HL-60 (cell line): ENCODE measurements at regions not wholly inside any gene's neighbourhood (a gene's known extent, or its start where the extent isn't known, plus 50 kb on each side); places are given as distances from the start of the nearest gene placed in this dataset.
"Not testable (repeated sequence)": the region's sequence is repeated elsewhere in the genome, so short reads cannot be mapped to it uniquely, and the experiment has no call there.

Source experiments
- DNase-seq, 2 experiments: peaks; one replicate each; pipeline ENCODE4 v3.0.0-alpha.2; 2010 to 2020; ENCODE audit warnings: low read depth in 1 of 2, low spot score in 1 of 2
- H3K27ac ChIP-seq: fragments of 250-450 bp; sonication (Bioruptor Pico); replicated peaks from 2 replicates; pipeline ENCODE4 v1.5.1; 2020; ENCODE audit warnings: mild to moderate bottlenecking, moderate library complexity
- H3K27me3 ChIP-seq: fragments of 250-450 bp; sonication (Bioruptor Pico); 2 replicates; pipeline ENCODE4 v1.5.1; 2021; ENCODE audit warnings: mild to moderate bottlenecking, moderate library complexity; ENCODE audit not compliant: insufficient read depth, poor library complexity, severe bottlenecking
- H3K4me3 ChIP-seq: replicated peaks from 2 replicates; pipeline ENCODE4 v1.5.1; 2011; ENCODE audit warnings: mild to moderate bottlenecking, control low read depth, low read length; ENCODE audit not compliant: insufficient read depth
- GABPA ChIP-seq: IDR thresholded peaks from 2 replicates; pipeline ENCODE4 v1.6.1; 2012; ENCODE audit warnings: low read depth
- POLR2AphosphoS5 ChIP-seq: IDR thresholded peaks from 2 replicates; pipeline ENCODE4 v1.6.1; 2012; ENCODE audit warnings: low read depth
- SPI1 ChIP-seq: IDR thresholded peaks from 2 replicates; pipeline ENCODE4 v1.6.1; 2012; ENCODE audit warnings: low read depth, mild to moderate bottlenecking, borderline replicate concordance
- TF ChIP-seq, protein P1 (sequence below): IDR thresholded peaks from 2 replicates; pipeline ENCODE4 v1.6.1; 2012; ENCODE audit warnings: low read depth; ENCODE audit not compliant: insufficient replicate concordance
- TF ChIP-seq, protein P2 (sequence below): IDR thresholded peaks from one replicate; pipeline ENCODE4 v1.5.1; 2011; ENCODE audit warnings: low read length, control low read depth, inconsistent platforms; ENCODE audit not compliant: insufficient read depth

DNA sequence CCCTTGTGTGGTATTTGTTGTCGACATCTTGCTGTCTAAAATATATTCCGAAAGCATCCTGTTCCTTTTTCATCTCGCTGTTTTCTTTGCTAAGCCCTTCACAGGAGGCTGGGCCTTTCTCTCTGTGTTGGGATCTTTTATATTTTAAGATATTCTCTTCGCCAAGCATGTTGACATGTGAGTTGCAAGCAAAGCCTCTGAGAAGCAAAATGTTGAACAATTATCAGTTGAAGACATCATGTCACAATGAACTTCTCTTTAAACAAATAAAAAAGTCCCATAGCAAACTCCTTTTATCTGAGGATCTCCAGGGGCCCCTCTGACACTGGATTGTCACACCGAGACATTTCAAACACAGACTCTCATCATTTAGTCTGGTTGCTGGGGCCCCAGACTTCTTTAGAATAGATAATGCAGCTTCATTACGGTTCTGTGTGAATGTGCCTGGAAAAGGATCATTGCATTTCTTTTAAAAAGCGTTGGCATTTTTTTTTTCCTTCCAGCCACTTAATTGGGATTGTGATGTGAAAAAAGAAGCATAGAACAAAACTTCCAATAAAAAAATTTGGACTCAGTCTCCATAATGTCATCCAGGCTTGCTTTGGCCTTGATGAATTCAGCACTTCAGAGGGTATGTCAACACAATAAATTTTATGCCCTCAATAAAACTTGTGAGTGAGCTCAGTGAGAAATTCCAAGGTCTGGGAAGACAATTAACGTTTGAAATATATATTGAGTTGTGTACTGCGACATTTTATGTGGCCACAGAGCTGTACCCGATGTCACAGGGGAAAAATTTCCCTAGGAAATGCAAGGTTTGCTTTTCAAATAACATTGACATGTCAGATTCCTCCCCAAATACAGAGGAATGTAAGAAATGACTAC lies 496.8 kb downstream of the XYLT1 start:
- no peak overlapping the region for H3K4me3 ChIP-seq
- DNase-seq = no peak
- no peaks in the 10 kb centered on the region for H3K27me3 ChIP-seq
- no peak overlapping the region for H3K27ac ChIP-seq
- TF ChIP-seq SPI1 (no peak), GABPA (no peak)
- TF ChIP-seq, protein P1, sequence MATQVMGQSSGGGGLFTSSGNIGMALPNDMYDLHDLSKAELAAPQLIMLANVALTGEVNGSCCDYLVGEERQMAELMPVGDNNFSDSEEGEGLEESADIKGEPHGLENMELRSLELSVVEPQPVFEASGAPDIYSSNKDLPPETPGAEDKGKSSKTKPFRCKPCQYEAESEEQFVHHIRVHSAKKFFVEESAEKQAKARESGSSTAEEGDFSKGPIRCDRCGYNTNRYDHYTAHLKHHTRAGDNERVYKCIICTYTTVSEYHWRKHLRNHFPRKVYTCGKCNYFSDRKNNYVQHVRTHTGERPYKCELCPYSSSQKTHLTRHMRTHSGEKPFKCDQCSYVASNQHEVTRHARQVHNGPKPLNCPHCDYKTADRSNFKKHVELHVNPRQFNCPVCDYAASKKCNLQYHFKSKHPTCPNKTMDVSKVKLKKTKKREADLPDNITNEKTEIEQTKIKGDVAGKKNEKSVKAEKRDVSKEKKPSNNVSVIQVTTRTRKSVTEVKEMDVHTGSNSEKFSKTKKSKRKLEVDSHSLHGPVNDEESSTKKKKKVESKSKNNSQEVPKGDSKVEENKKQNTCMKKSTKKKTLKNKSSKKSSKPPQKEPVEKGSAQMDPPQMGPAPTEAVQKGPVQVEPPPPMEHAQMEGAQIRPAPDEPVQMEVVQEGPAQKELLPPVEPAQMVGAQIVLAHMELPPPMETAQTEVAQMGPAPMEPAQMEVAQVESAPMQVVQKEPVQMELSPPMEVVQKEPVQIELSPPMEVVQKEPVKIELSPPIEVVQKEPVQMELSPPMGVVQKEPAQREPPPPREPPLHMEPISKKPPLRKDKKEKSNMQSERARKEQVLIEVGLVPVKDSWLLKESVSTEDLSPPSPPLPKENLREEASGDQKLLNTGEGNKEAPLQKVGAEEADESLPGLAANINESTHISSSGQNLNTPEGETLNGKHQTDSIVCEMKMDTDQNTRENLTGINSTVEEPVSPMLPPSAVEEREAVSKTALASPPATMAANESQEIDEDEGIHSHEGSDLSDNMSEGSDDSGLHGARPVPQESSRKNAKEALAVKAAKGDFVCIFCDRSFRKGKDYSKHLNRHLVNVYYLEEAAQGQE = no peak

DNA sequence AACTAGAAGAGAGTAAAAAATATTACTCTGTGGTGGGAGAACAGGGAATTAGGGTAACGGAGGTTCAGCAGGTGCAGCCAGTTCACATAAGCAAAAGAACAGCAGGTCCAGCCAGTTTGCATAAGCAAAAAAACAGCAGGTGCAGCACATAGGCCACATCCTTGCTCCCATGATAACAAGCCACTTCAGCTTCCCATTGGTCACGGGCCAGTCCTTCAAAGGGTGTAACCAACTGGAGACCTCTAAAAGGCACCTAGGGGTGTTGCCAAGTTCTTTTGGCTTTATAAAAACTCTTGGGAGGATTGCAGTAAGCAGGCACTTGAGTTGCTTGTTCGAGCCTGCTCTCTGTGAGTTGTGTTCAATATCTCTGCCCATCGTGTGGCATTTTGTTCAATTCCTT lies 488.1 kb downstream of the XYLT1 start:
- Histone ChIP-seq H3K27me3 (no peaks in the 10 kb centered on the region), H3K27ac (no peak overlapping the region), H3K4me3 (no peak overlapping the region)
- no peak for DNase-seq
- TF ChIP-seq SPI1 (no peak), GABPA (no peak), POLR2AphosphoS5 (no peak)
- TF ChIP-seq, protein P1 = no peak
- TF ChIP-seq, protein P2, sequence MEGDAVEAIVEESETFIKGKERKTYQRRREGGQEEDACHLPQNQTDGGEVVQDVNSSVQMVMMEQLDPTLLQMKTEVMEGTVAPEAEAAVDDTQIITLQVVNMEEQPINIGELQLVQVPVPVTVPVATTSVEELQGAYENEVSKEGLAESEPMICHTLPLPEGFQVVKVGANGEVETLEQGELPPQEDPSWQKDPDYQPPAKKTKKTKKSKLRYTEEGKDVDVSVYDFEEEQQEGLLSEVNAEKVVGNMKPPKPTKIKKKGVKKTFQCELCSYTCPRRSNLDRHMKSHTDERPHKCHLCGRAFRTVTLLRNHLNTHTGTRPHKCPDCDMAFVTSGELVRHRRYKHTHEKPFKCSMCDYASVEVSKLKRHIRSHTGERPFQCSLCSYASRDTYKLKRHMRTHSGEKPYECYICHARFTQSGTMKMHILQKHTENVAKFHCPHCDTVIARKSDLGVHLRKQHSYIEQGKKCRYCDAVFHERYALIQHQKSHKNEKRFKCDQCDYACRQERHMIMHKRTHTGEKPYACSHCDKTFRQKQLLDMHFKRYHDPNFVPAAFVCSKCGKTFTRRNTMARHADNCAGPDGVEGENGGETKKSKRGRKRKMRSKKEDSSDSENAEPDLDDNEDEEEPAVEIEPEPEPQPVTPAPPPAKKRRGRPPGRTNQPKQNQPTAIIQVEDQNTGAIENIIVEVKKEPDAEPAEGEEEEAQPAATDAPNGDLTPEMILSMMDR = no peak

DNA sequence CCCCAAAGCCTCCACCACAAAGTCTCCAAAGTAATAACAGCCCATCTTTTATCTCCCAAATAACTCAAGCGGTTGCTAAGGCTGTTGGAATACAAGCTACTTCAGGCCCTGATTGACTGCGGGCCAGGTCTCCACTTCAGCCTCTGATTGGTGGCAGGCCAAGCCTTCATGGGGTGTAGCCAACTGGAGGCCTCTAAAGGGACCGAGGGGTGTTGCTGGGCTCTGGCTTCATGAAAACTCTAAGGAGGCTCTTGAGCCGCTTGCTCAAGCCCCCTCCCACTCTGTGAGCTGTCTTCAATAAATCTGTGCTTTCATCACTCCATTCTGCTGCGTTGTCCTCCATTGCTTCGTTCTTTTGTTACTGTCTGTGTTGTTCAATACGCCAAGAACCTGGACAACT lies 487.2 kb downstream of the XYLT1 start:
- no peak for DNase-seq
- no peak for TF ChIP-seq GABPA
- TF ChIP-seq POLR2AphosphoS5 = no peak
- TF ChIP-seq, protein P2 = no peak
- Histone ChIP-seq H3K27ac (no peak overlapping the region), H3K4me3 (no peak overlapping the region), H3K27me3 (no peaks in the 10 kb centered on the region)

DNA sequence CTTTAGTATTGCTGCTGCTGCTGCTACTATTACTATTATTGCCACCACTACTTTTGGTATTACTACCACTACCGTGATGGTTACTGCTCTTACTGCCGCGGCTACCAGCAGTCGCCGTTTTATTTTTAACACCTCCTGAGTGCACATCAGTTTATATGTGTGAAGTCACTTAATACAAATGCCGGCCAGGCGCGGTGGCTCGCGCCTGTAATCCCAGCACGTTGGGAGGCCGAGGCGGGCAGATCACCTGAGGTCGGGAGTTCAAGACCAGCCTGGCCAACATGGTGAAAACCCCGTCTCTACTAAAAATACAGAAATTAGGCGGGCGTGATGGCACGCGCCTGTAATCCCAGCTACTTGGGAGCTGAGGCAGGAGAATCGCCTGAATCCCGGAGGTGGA lies 486.7 kb downstream of the XYLT1 start:
- H3K4me3 ChIP-seq, H3K27me3 ChIP-seq, H3K27ac ChIP-seq, DNase-seq: not testable (repeated sequence)

DNA sequence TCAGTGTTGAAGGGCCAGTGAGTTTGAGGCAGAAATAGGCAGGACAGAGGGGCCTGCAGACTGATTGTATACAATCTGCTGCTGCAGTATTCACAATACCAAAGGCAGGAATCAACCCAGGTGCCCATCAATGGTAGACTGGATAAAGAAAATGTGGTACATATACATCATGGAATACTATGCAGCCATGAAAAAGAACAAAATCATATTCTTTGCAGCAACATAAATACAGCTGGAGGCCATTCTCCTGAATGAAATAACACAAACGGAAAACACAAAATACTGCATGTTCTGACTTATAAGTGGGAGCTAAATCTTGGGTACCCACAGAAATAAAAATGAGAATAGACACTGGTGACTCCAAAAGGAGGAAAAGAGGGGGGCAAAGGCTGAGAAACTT lies 485.1 kb downstream of the XYLT1 start:
- Histone ChIP-seq H3K27ac (no peak overlapping the region), H3K4me3 (no peak overlapping the region), H3K27me3 (no peaks in the 10 kb centered on the region)
- TF ChIP-seq GABPA (no peak), SPI1 (no peak), POLR2AphosphoS5 (no peak)
- TF ChIP-seq, protein P1 = no peak
- TF ChIP-seq, protein P2 = no peak
- DNase-seq = no peak
